Body of pancreas (tissue), 4 donors: ENCODE measurements at regions not wholly inside any gene's neighbourhood (a gene's known extent, or its start where the extent isn't known, plus 50 kb on each side); places are given as distances from the start of the nearest gene placed in this dataset.

Experiments
- ATAC-seq: fragments of 150-250 bp; one replicate; pipeline ENCODE4 v1.9.1; 2016
- DNase-seq, 4 donors: peaks; one replicate each; pipeline ENCODE4 v3.0.0-alpha.2; 2019
- H3K27ac ChIP-seq, 4 donors: fragments of 200-600 bp; sonication (generic); 1 replicate in 3 of 4; 2 replicates in 1 of 4; pipeline versions ENCODE4 v1.5.1 to v1.6.1; 2016 to 2019; ENCODE audit warnings: mild to moderate bottlenecking in 1 of 4, mixed read lengths in 1 of 4, moderate library complexity in 1 of 4
- H3K27me3 ChIP-seq, 2 donors: fragments of 200-600 bp; sonication (generic); one replicate each; pipeline ENCODE4 v1.6.0; 2016; ENCODE audit warnings: mild to moderate bottlenecking in 1 of 2
- H3K36me3 ChIP-seq, 2 donors: fragments of 200-600 bp; sonication (generic); replicated peaks in 1 of 2; 2 replicates each; pipeline ENCODE4 v1.5.1; 2016; ENCODE audit warnings: low read depth in 2 of 2; ENCODE audit not compliant: insufficient read depth in 1 of 2
- H3K4me1 ChIP-seq: fragments of 200-600 bp; sonication (generic); one replicate; pipeline ENCODE4 v1.6.0; 2016
- H3K4me3 ChIP-seq, 2 donors: fragments of 200-600 bp; sonication (generic); 1 replicate in 1 of 2; 2 replicates in 1 of 2; pipeline ENCODE4 v1.5.1; 2016 to 2019
- H3K9me3 ChIP-seq, 3 donors: fragments of 200-600 bp; sonication (generic); 1 replicate in 2 of 3; 2 replicates in 1 of 3; pipeline ENCODE4 v1.5.1; 2016
- CTCF ChIP-seq, 7 experiments: fragments of 450-650 bp in 4 of 7; fragments of 200-600 bp in 3 of 7; sonication (generic) in 3 of 7; IDR thresholded peaks; one replicate each; pipeline ENCODE4 v1.5.1; 2016 to 2019; ENCODE audit warnings: antibody characterized with exemption in 7 of 7
- POLR2A ChIP-seq, 3 donors: fragments of 450-650 bp; IDR thresholded peaks; one replicate each; pipeline ENCODE4 v1.6.1; 2016; ENCODE audit warnings: antibody characterized with exemption in 3 of 3, mild to moderate bottlenecking in 2 of 3
- WGBS, 2 donors: methylation state at CpG; one replicate each; pipeline ENCODE4 v1.1.5; 2017; 5-methylcytosine and 5-hydroxymethylcytosine counted together
- intact Hi-C: fragments of 100-400 bp; cut with DNase I; formaldehyde crosslinking; loops from one replicate; pipeline ENCODE4 v1.15.1; 2023

- WGBS, 2 donors = 81 to 94% methylated on average over 7 of the region's 7 CpGs
- DNase-seq (no peak), ATAC-seq (no peak)
- no peaks in the 10 kb centered on the region for H3K4me1 ChIP-seq
- no peak overlapping the region for H3K27ac ChIP-seq
- TF ChIP-seq CTCF (IDR thresholded peaks at IDR 0.05) (no peak), POLR2A (IDR thresholded peaks at IDR 0.05) (no peak)
- no peak overlapping the region for H3K4me3 ChIP-seq
- intact Hi-C loops = no loop called here
- H3K27me3 ChIP-seq = no peaks in the 10 kb centered on the region
- H3K36me3 ChIP-seq = no peaks in the 10 kb centered on the region
- no peaks in the 10 kb centered on the region for H3K9me3 ChIP-seq
Observed at GRCh38 chr6:109269057-109269456, 113.2 kb downstream of the CD164 start.

DNA sequence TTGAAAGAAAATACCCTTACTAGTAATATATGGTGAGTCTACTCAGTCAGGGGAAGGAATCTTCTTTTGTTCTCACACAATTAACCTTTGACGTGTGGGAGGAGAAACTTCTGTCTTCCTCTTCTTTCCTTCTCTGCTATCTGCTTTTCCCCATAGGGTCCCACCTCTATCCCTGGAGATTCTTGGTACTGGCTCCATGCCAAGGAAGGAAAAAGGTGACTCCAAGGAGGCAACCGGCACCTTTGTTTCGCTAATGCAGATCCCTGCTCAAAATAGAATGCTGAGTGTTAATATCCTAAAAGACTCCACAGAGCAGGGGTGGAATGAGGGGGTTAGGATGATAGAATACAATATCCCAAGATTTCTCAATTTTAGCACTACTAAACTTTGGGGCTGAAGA lies 116.7 kb downstream of the CD164 start:
- Histone ChIP-seq H3K9me3 (no peaks in the 10 kb centered on the region), H3K4me1 (no peaks in the 10 kb centered on the region), H3K27ac (no peak overlapping the region), H3K27me3 (no peaks in the 10 kb centered on the region), H3K36me3 (no peaks in the 10 kb centered on the region), H3K4me3 (no peak overlapping the region)
- DNase-seq = no peak
- intact Hi-C loops = no loop called here
- ATAC-seq = no peak
- WGBS, 2 donors = 91 to 100% methylated on average over 3 of the region's 3 CpGs
- TF ChIP-seq POLR2A (IDR thresholded peaks at IDR 0.05) (no peak), CTCF (IDR thresholded peaks at IDR 0.05) (no peak)

GRCh38 chr6:109263873-109264700 lies 118.2 kb downstream of the CD164 start:
- Histone ChIP-seq H3K36me3 (no peaks in the 10 kb centered on the region), H3K4me3 (no peak overlapping the region), H3K9me3 (no peaks in the 10 kb centered on the region), H3K4me1 (no peaks in the 10 kb centered on the region), H3K27me3 (no peaks in the 10 kb centered on the region), H3K27ac (no peak overlapping the region)
- TF ChIP-seq CTCF (IDR thresholded peaks at IDR 0.05) = no peak
- no peak for TF ChIP-seq POLR2A (IDR thresholded peaks at IDR 0.05)
- intact Hi-C loops = no loop called here
- no peak for DNase-seq
- WGBS, 2 donors = 90 to 95% methylated on average over 3 of the region's 3 CpGs
- no peak for ATAC-seq

- DNase-seq (no peak), ATAC-seq (no peak)
- Histone ChIP-seq H3K4me1 (no peaks in the 10 kb centered on the region), H3K27me3 (no peaks in the 10 kb centered on the region), H3K36me3 (no peaks in the 10 kb centered on the region), H3K9me3 (no peaks in the 10 kb centered on the region), H3K27ac (no peak overlapping the region), H3K4me3 (no peak overlapping the region)
- intact Hi-C loops = no loop called here
- WGBS, 2 donors = 95 to 96% methylated on average over 7 of the region's 7 CpGs
- TF ChIP-seq POLR2A (IDR thresholded peaks at IDR 0.05) (no peak), CTCF (IDR thresholded peaks at IDR 0.05) (no peak)
Observed at GRCh38 chr6:109262261-109262660, 120.0 kb downstream of the CD164 start.

GRCh38 chr6:109261811-109262210 lies 120.5 kb downstream of the CD164 start:
- intact Hi-C loops = no loop called here
- DNase-seq (no peak), ATAC-seq (no peak)

More at GRCh38 chr6:109261811-109262210, 120.5 kb downstream of the CD164 start:
- WGBS, 2 donors = 78 to 86% methylated on average over 6 of the region's 6 CpGs
- Histone ChIP-seq H3K27me3 (no peaks in the 10 kb centered on the region), H3K4me3 (no peak overlapping the region), H3K4me1 (no peaks in the 10 kb centered on the region), H3K27ac (no peak overlapping the region), H3K36me3 (no peaks in the 10 kb centered on the region), H3K9me3 (no peaks in the 10 kb centered on the region)
- TF ChIP-seq POLR2A (IDR thresholded peaks at IDR 0.05) (no peak), CTCF (IDR thresholded peaks at IDR 0.05) (no peak)
